Prostate gland (tissue), 2 donors: ENCODE measurements at regions not wholly inside any gene's neighbourhood (a gene's known extent, or its start where the extent isn't known, plus 50 kb on each side); places are given as distances from the start of the nearest gene placed in this dataset.

Experiments
- DNase-seq: peaks from one replicate; pipeline ENCODE4 v3.0.0-alpha.2; 2019; ENCODE audit warnings: low spot score
- H3K27ac ChIP-seq, 2 donors: fragments of 200-600 bp; sonication (generic); 2 replicates each; pipeline ENCODE4 v1.5.1; 2017 to 2019
- H3K27me3 ChIP-seq: fragments of 200-600 bp; sonication (generic); replicated peaks from 2 replicates; pipeline ENCODE4 v1.5.1; 2019; ENCODE audit not compliant: insufficient read depth
- H3K36me3 ChIP-seq, 2 donors: fragments of 200-600 bp; sonication (generic); 1 replicate in 1 of 2; 2 replicates in 1 of 2; pipeline versions ENCODE4 v1.5.1 to v1.8.1; 2017 to 2019
- H3K4me1 ChIP-seq: fragments of 200-600 bp; sonication (generic); replicated peaks from 2 replicates; pipeline ENCODE4 v1.5.1; 2019
- H3K4me3 ChIP-seq, 2 donors: fragments of 200-600 bp; sonication (generic); 2 replicates each; pipeline ENCODE4 v1.5.1; 2017 to 2019
- H3K9me3 ChIP-seq: fragments of 200-600 bp; sonication (generic); 2 replicates; pipeline ENCODE4 v1.5.1; 2017
- POLR2A ChIP-seq: fragments of 450-650 bp; IDR thresholded peaks from one replicate; pipeline ENCODE4 v1.6.1; 2016; ENCODE audit warnings: antibody characterized with exemption, mild to moderate bottlenecking
- POLR2AphosphoS5 ChIP-seq: sonication (generic); formaldehyde crosslinking; IDR thresholded peaks from one replicate; pipeline ENCODE4 v1.6.1; 2017; ENCODE audit warnings: antibody characterized with exemption
- WGBS: methylation state at CpG from one replicate; pipeline ENCODE4 v1.1.5; 2018; 5-methylcytosine and 5-hydroxymethylcytosine counted together
- intact Hi-C: fragments of 100-400 bp; cut with DNase I; formaldehyde crosslinking; loops from one replicate; pipeline ENCODE4 v1.14.2; 2022
- TF ChIP-seq, protein P1 (sequence below), 4 experiments: fragments of 200-600 bp in 2 of 4; fragments of 450-650 bp in 2 of 4; sonication (generic) in 2 of 4; IDR thresholded peaks; 1 replicate in 3 of 4; 2 replicates in 1 of 4; pipeline ENCODE4 v1.5.1; 2016 to 2019; ENCODE audit warnings: antibody characterized with exemption in 4 of 4, mild to moderate bottlenecking in 2 of 4, moderate library complexity in 2 of 4

DNA sequence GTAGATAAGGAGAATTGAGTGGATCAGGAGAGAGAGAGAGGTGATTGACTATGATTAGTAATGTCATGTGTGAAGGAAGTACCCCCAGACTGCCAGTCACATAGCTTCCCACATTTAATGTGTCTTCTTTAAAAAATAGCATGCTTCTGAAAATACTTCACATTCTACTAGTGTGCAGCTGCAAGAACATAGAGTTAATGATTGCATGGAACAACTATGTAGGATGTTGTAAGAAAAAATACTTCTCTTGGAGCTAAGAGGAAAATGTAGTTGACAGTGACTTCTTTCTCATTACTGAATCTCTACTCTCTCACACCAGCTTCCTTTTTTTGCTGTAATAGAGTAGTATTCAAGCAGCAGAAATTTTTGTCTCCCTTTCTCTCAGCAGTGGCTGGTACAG lies 1016.2 kb downstream of the NLGN4Y start:
- intact Hi-C loops, result no loop called here
- Histone ChIP-seq H3K27ac (no peak overlapping the region), H3K4me1 (no peaks in the 10 kb centered on the region), H3K4me3 (no peak overlapping the region), H3K36me3 (no peaks in the 10 kb centered on the region), H3K9me3 (no peaks in the 10 kb centered on the region), H3K27me3 (no peaks in the 10 kb centered on the region)
- TF ChIP-seq, protein P1, sequence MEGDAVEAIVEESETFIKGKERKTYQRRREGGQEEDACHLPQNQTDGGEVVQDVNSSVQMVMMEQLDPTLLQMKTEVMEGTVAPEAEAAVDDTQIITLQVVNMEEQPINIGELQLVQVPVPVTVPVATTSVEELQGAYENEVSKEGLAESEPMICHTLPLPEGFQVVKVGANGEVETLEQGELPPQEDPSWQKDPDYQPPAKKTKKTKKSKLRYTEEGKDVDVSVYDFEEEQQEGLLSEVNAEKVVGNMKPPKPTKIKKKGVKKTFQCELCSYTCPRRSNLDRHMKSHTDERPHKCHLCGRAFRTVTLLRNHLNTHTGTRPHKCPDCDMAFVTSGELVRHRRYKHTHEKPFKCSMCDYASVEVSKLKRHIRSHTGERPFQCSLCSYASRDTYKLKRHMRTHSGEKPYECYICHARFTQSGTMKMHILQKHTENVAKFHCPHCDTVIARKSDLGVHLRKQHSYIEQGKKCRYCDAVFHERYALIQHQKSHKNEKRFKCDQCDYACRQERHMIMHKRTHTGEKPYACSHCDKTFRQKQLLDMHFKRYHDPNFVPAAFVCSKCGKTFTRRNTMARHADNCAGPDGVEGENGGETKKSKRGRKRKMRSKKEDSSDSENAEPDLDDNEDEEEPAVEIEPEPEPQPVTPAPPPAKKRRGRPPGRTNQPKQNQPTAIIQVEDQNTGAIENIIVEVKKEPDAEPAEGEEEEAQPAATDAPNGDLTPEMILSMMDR (IDR thresholded peaks at IDR 0.05), result no peak
- DNase-seq, result no peak

DNA sequence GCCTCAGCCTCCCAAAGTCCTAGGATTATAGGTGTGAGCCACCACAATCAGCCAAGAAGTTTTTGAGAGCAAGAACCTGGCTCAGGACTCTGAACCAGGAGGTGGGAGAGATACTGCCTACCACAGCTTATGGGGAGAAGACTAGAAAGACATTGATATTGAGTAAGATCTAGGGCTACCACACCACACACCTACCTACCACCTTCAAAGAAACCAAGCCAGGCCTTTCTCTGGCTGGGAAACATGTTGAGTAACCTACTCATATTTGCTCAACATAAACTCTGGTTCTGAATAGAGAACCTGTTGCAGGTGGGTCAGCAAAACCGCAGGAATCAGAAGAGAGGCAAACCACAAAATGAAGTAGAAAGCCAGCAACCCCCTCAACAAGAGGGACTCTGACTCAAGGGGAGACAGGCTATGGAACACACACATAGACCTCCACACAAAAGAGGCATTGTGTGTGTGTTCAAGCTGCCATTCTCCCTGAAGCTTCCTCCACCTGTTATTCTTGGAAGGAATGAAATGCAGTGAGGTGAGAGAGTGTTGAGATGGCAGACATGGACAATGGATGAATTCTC lies 1021.9 kb downstream of the NLGN4Y start:
- Histone ChIP-seq H3K9me3 (no peaks in the 10 kb centered on the region), H3K4me3 (no peak overlapping the region), H3K36me3 (no peaks in the 10 kb centered on the region), H3K27ac (no peak overlapping the region), H3K27me3 (no peaks in the 10 kb centered on the region), H3K4me1 (no peaks in the 10 kb centered on the region)
- no peak for DNase-seq
- intact Hi-C loops, result no loop called here
- TF ChIP-seq POLR2AphosphoS5 (no peak), POLR2A (no peak)
- TF ChIP-seq, protein P1 (IDR thresholded peaks at IDR 0.05), result no peak
- WGBS, result 100% methylated on average over 1 of the region's 1 CpG

DNA sequence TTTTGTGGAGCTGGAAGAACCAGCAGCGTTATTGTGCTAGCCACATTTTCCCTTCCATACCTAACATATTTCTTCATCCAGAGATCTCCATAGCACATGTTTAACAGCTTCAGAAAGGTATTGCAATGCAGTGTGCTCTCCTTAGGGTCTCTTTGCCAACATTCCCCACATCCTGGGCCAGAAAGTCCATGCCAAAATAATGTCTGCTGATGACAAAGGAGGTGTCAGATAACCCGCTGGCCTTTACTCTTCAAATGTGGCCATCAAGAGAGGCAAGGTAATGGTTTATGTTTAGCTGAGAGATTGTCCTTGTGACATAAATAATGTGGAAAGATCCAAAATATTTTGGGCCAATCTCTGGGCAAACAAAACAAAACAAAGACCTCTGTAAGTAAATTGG lies 1027.7 kb downstream of the NLGN4Y start:
- 76% methylated on average over 2 of the region's 2 CpGs for WGBS
- DNase-seq, result no peak
- no peaks in the 10 kb centered on the region for H3K27me3 ChIP-seq
- no peaks in the 10 kb centered on the region for H3K36me3 ChIP-seq
- H3K9me3 ChIP-seq, result no peaks in the 10 kb centered on the region
- no peak overlapping the region for H3K4me3 ChIP-seq
- TF ChIP-seq POLR2AphosphoS5 (no peak), POLR2A (no peak)
- TF ChIP-seq, protein P1 (IDR thresholded peaks at IDR 0.05), result no peak
- no peak overlapping the region for H3K27ac ChIP-seq
- H3K4me1 ChIP-seq, result no peaks in the 10 kb centered on the region
- intact Hi-C loops, result no loop called here

DNA sequence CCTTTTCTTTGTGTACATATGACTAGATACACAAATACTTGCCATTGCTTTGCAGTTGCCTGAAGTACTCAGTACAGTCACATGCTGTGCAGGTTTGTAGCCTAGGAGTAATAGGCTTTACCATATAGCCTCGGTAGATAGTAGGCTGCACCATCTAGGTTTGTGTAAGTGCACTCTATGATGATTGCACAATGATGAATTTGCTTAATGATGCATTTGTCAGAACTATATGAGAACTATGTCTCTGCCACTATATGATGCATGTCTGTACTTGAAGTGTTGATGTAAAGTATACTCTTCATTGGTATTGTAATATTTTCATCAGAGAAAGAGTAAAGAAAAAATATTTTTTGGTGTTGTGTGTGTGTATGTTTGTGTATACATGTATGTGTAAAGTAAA lies 1030.7 kb downstream of the NLGN4Y start:
- no peaks in the 10 kb centered on the region for H3K27me3 ChIP-seq
- no peaks in the 10 kb centered on the region for H3K36me3 ChIP-seq
- H3K4me3 ChIP-seq, result no peak overlapping the region
- intact Hi-C loops, result no loop called here
- 80% methylated on average over 1 of the region's 1 CpG for WGBS
- DNase-seq, result no peak
- H3K27ac ChIP-seq, result no peak overlapping the region
- no peaks in the 10 kb centered on the region for H3K4me1 ChIP-seq
- no peaks in the 10 kb centered on the region for H3K9me3 ChIP-seq
- TF ChIP-seq, protein P1 (IDR thresholded peaks at IDR 0.05), result no peak
- TF ChIP-seq POLR2AphosphoS5 (no peak), POLR2A (no peak)

DNA sequence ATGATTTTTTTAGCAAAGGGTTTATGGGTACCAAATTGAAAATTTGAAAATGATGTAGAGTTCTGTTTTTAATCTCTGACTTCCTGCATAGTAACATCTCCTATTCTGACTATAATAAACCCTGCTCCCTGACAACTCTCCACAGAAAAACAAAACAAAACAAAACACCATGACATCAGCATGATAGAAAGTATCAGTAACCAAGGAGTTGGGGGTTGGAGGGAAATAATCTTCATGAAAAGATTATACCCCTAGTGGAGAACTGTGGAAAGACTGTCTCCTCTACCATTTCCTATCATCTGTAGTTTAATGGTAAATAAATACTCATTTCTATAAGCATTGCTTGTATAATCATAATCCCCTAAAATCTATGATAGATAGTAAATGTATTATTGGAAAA lies 1034.8 kb downstream of the NLGN4Y start:
- TF ChIP-seq POLR2A (no peak), POLR2AphosphoS5 (no peak)
- TF ChIP-seq, protein P1 (IDR thresholded peaks at IDR 0.05), result no peak
- intact Hi-C loops, result no loop called here
- H3K9me3 ChIP-seq, result no peaks in the 10 kb centered on the region
- H3K36me3 ChIP-seq, result no peaks in the 10 kb centered on the region
- DNase-seq, result no peak
- no peaks in the 10 kb centered on the region for H3K4me1 ChIP-seq
- H3K27ac ChIP-seq, result no peak overlapping the region
- H3K4me3 ChIP-seq, result no peak overlapping the region
- no peaks in the 10 kb centered on the region for H3K27me3 ChIP-seq
